Nephron progenitor cell (in vitro differentiated cells): ENCODE measurements at regions not wholly inside any gene's neighbourhood (a gene's known extent, or its start where the extent isn't known, plus 50 kb on each side); places are given as distances from the start of the nearest gene placed in this dataset.

Source experiments
- DNase-seq: peaks from one replicate; pipeline ENCODE4 v3.0.0; 2021
- H3K27ac Mint-ChIP-seq: 2 replicates; pipeline ENCODE4 v1.8.0; 2021; ENCODE audit warnings: mild to moderate bottlenecking, moderate library complexity, mixed read lengths
- H3K27me3 Mint-ChIP-seq: 2 replicates; pipeline ENCODE4 v1.8.0; 2021; ENCODE audit warnings: mild to moderate bottlenecking, low read depth, mixed read lengths; ENCODE audit not compliant: poor library complexity
- H3K36me3 Mint-ChIP-seq: 2 replicates; pipeline ENCODE4 v1.8.0; 2021; ENCODE audit warnings: low read depth, mixed read lengths
- H3K4me1 Mint-ChIP-seq: 2 replicates; pipeline ENCODE4 v1.8.0; 2021; ENCODE audit warnings: mixed read lengths
- H3K4me3 Mint-ChIP-seq: 2 replicates; pipeline ENCODE4 v1.8.0; 2021; ENCODE audit warnings: mild to moderate bottlenecking, moderate library complexity, mixed read lengths
- H3K9me3 Mint-ChIP-seq: 2 replicates; pipeline ENCODE4 v1.8.0; 2021; ENCODE audit warnings: mild to moderate bottlenecking, moderate library complexity, mixed read lengths
- TF ChIP-seq, protein P1 (sequence below): fragments of 200-600 bp; sonication (generic); IDR thresholded peaks from 2 replicates; pipeline ENCODE4 v1.5.0; 2021; ENCODE audit warnings: antibody characterized with exemption

DNA sequence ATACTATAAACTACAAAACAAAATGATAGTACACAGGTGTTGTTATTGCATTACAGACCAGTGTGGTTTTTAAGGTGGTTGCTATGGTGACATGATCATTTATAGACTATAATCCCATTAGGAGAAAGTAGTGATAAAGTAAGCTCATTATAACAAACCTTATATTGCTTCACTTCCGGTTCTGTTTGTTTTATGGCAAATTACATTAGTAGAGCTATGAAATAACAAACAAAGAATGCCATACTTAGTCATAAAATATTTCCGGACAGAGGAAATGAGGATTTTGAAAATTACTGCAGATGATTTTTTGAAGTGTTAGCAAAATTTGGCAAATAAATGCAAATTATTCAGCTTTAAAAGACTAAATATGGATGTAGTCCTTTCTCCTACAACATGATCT lies 640.4 kb upstream of the ARPP21 start:
- no peaks in the 10 kb centered on the region for H3K27me3 Mint-ChIP-seq
- H3K27ac Mint-ChIP-seq, result no peak overlapping the region
- H3K36me3 Mint-ChIP-seq, result no peaks in the 10 kb centered on the region
- no peak for DNase-seq
- no peak overlapping the region for H3K4me3 Mint-ChIP-seq
- H3K9me3 Mint-ChIP-seq, result no peaks in the 10 kb centered on the region
- TF ChIP-seq, protein P1, sequence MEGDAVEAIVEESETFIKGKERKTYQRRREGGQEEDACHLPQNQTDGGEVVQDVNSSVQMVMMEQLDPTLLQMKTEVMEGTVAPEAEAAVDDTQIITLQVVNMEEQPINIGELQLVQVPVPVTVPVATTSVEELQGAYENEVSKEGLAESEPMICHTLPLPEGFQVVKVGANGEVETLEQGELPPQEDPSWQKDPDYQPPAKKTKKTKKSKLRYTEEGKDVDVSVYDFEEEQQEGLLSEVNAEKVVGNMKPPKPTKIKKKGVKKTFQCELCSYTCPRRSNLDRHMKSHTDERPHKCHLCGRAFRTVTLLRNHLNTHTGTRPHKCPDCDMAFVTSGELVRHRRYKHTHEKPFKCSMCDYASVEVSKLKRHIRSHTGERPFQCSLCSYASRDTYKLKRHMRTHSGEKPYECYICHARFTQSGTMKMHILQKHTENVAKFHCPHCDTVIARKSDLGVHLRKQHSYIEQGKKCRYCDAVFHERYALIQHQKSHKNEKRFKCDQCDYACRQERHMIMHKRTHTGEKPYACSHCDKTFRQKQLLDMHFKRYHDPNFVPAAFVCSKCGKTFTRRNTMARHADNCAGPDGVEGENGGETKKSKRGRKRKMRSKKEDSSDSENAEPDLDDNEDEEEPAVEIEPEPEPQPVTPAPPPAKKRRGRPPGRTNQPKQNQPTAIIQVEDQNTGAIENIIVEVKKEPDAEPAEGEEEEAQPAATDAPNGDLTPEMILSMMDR, result no peak
- no peaks in the 10 kb centered on the region for H3K4me1 Mint-ChIP-seq

DNA sequence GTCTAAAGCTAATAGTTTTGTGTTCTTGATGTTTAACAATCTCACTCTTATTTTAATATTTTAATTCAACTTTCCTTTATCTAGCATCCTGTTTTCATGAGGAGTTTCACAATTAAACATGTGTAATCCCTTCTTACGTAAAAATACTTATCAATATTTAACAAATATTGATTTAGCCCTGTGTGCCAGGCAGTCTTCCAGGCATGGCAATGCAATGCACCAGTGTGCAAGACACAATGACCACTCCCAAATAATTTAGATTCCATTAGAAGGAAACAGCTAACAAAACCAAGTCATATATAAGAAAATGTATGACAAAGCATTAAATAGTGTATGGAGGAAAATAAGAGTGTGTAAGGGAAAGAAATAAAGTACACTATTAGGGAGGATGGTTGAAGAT lies 627.1 kb upstream of the ARPP21 start:
- Mint-ChIP-seq H3K4me3 (no peak overlapping the region), H3K36me3 (no peaks in the 10 kb centered on the region), H3K9me3 (no peaks in the 10 kb centered on the region), H3K27me3 (no peaks in the 10 kb centered on the region), H3K4me1 (no peaks in the 10 kb centered on the region), H3K27ac (no peak overlapping the region)
- DNase-seq, result no peak
- TF ChIP-seq, protein P1, result no peak

GRCh38 chr3:35028157-35028556 lies 611.2 kb upstream of the ARPP21 start:
- no peaks in the 10 kb centered on the region for H3K27me3 Mint-ChIP-seq
- DNase-seq, result no peak
- H3K9me3 Mint-ChIP-seq, result peaks cover 48% of the 10 kb centered on the region
- no peak overlapping the region for H3K27ac Mint-ChIP-seq
- no peak overlapping the region for H3K4me3 Mint-ChIP-seq
- H3K36me3 Mint-ChIP-seq, result peaks cover 18% of the 10 kb centered on the region
- TF ChIP-seq, protein P1, result no peak
- H3K4me1 Mint-ChIP-seq, result no peaks in the 10 kb centered on the region

- DNase-seq, result no peak
- peaks cover 11% of the 10 kb centered on the region for H3K4me1 Mint-ChIP-seq
- no peaks in the 10 kb centered on the region for H3K9me3 Mint-ChIP-seq
- no peaks in the 10 kb centered on the region for H3K36me3 Mint-ChIP-seq
- peaks cover 3% of the 10 kb centered on the region for H3K27me3 Mint-ChIP-seq
- no peak overlapping the region for H3K27ac Mint-ChIP-seq
- TF ChIP-seq, protein P1, result no peak
- H3K4me3 Mint-ChIP-seq, result no peak overlapping the region
These were observed 596.9 kb upstream of the ARPP21 start for GRCh38 chr3:35042210-35042991.

GRCh38 chr3:35043040-35043439 lies 596.3 kb upstream of the ARPP21 start:
- H3K4me3 Mint-ChIP-seq, result no peak overlapping the region
- H3K9me3 Mint-ChIP-seq, result no peaks in the 10 kb centered on the region
- TF ChIP-seq, protein P1, result no peak
- peaks cover 11% of the 10 kb centered on the region for H3K4me1 Mint-ChIP-seq
- no peak for DNase-seq
- H3K36me3 Mint-ChIP-seq, result no peaks in the 10 kb centered on the region
- H3K27me3 Mint-ChIP-seq, result peaks cover 3% of the 10 kb centered on the region
- no peak overlapping the region for H3K27ac Mint-ChIP-seq

GRCh38 chr3:35044190-35044589 lies 595.1 kb upstream of the ARPP21 start:
- TF ChIP-seq, protein P1, result no peak
- no peaks in the 10 kb centered on the region for H3K27me3 Mint-ChIP-seq
- H3K36me3 Mint-ChIP-seq, result no peaks in the 10 kb centered on the region
- no peak overlapping the region for H3K4me3 Mint-ChIP-seq
- peak overlapping the region; percentile 64 for H3K27ac Mint-ChIP-seq
- peaks cover 20% of the 10 kb centered on the region for H3K4me1 Mint-ChIP-seq
- H3K9me3 Mint-ChIP-seq, result no peaks in the 10 kb centered on the region
- no peak for DNase-seq
